Activated CD4-positive, alpha-beta T cell treated with anti-CD3 and anti-CD28 coated beads, Interleukin-2, Interleukin-6, amounts not matched to agents 100 ng/mL and 50 ng/mL, durations not matched to agents 16 hours and 8 hours (primary cell): ENCODE measurements at regions not wholly inside any gene's neighbourhood (a gene's known extent, or its start where the extent isn't known, plus 50 kb on each side); places are given as distances from the start of the nearest gene placed in this dataset.
"Not testable (repeated sequence)": the region's sequence is repeated elsewhere in the genome, so short reads cannot be mapped to it uniquely, and the experiment has no call there.

Source experiments
- DNase-seq: peaks from one replicate; pipeline ENCODE4 v3.0.0-alpha.2; 2020

GRCh38 chr10:34907743-34908430, 92.8 kb upstream of the PARD3 start:
- no peak for DNase-seq

- DNase-seq: no peak
Measured at GRCh38 chr10:34906067-34906965, 91.2 kb upstream of the PARD3 start.

GRCh38 chr10:34905200-34905927, 90.3 kb upstream of the PARD3 start:
- no peak for DNase-seq

- no peak for DNase-seq
Measured at GRCh38 chr10:34904191-34904590, 89.1 kb upstream of the PARD3 start.

GRCh38 chr10:34899161-34899560, 84.1 kb upstream of the PARD3 start:
- no peak for DNase-seq

GRCh38 chr10:34895977-34896376, 80.9 kb upstream of the PARD3 start:
- no peak for DNase-seq

- DNase-seq: not testable (repeated sequence)
Measured at GRCh38 chr10:34895046-34895445, 80.0 kb upstream of the PARD3 start.

GRCh38 chr10:34892521-34892920, 77.4 kb upstream of the PARD3 start:
- DNase-seq: not testable (repeated sequence)

- no peak for DNase-seq
Measured at GRCh38 chr10:34890939-34891338, 75.8 kb upstream of the PARD3 start.

- DNase-seq: no peak
Measured at GRCh38 chr10:34889004-34889869, 74.1 kb upstream of the PARD3 start.

- DNase-seq: no peak
Measured at GRCh38 chr10:34886906-34887642, 72.0 kb upstream of the PARD3 start.

- DNase-seq: no peak
Measured at GRCh38 chr10:34885898-34886297, 70.8 kb upstream of the PARD3 start.

- DNase-seq: no peak
Measured at GRCh38 chr10:34885011-34885410, 69.9 kb upstream of the PARD3 start.

- peak; percentile 22 for DNase-seq
Measured at GRCh38 chr10:34884272-34884952, 69.3 kb upstream of the PARD3 start.

- DNase-seq: no peak
Measured at GRCh38 chr10:34880817-34881216, 65.7 kb upstream of the PARD3 start.

GRCh38 chr10:34878651-34879050, 63.6 kb upstream of the PARD3 start:
- not testable (repeated sequence) for DNase-seq

- no peak for DNase-seq
Measured at GRCh38 chr10:34875061-34875460, 60.0 kb upstream of the PARD3 start.

GRCh38 chr10:34872820-34873219, 57.7 kb upstream of the PARD3 start:
- no peak for DNase-seq

GRCh38 chr10:34869135-34869836, 54.2 kb upstream of the PARD3 start:
- DNase-seq: no peak

- DNase-seq: no peak
Measured at GRCh38 chr10:34868589-34868988, 53.5 kb upstream of the PARD3 start.

GRCh38 chr10:34866848-34867247, 51.8 kb upstream of the PARD3 start:
- no peak for DNase-seq
